ENCODE measurements at regions not wholly inside any gene's neighbourhood (a gene's known extent, or its start where the extent isn't known, plus 50 kb on each side); places are given as distances from the start of the nearest gene placed in this dataset.
"Not testable (repeated sequence)": the region's sequence is repeated elsewhere in the genome, so short reads cannot be mapped to it uniquely, and the experiment has no call there.

DNA sequence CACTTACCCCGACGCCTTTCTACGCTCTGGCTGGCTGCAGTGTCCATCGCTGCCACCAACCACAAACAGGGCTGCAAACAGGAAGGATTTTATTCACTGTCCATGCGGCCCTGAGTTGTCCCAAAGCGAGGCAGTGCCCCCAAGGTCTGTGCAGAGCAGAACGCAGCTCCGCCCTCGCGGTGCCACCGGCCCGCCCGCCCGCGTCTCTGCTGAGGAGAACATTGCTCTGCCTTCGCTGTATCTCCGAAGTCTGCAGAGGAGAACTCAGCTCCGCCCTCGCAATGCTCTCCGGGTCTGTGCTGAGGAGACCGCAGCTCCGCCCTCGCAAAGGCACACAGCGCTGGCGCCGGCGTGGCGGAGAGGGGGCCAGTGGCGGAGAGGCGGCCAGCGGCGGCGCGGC is 645.1 kb downstream of the FAM72C start:
- DNase-seq, result peak in 1 of 5 donors; percentile 48
- CTCF ChIA-PET, result not testable (repeated sequence)

DNA sequence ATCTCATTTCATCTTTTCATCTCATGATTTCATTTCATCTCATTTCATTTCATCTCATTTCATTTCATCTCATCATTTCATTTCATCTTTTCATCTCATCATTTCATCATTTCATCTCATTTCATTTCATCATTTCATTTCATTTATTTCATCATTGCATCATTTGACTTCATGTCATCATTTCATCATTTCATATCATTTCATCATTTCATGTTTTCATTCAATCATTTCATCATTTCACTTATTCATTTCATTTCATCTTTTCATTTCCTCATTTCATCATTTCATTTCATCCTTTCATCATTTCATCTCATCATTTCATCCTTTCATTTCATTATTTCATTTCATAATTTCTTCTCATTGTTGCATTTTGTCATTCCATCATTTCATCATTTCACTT is 660.6 kb downstream of the FAM72C start:
- H3K4me3 Mint-ChIP-seq; H3K36me3 ChIP-seq (ENCODE audit: insufficient read depth, low read length); H3K27ac ChIP-seq (ENCODE audit: low read depth, low read length); CTCF ChIA-PET; POLR2A ChIA-PET; H3K9me3 ChIP-seq (ENCODE audit: low read length); H3K27me3 Mint-ChIP-seq; DNase-seq; H3K4me1 Mint-ChIP-seq; H3K36me3 Mint-ChIP-seq; H3K4me1 ChIP-seq (ENCODE audit: insufficient read depth, low read length); H3K27me3 ChIP-seq (ENCODE audit: insufficient read depth, low read length, poor library complexity, severe bottlenecking); H3K4me3 ChIP-seq (ENCODE audit: low read length): not testable (repeated sequence)
- Mint-ChIP-seq H3K9me3 (peaks cover 6 to 13% (median 10%) of the 10 kb centered on the region in 5 donors), H3K27ac (peak overlapping the region in 1 of 8 donors; percentile 39)

More for the DNA sequence above, 645.1 kb downstream of the FAM72C start:
- H3K4me1 ChIP-seq (ENCODE audit: insufficient read depth, low read length); H3K9me3 Mint-ChIP-seq; H3K27ac ChIP-seq (ENCODE audit: low read depth, low read length); H3K4me3 Mint-ChIP-seq; H3K27me3 ChIP-seq (ENCODE audit: insufficient read depth, low read length, poor library complexity, severe bottlenecking); H3K27ac Mint-ChIP-seq; H3K4me1 Mint-ChIP-seq; POLR2A ChIA-PET; H3K36me3 ChIP-seq (ENCODE audit: insufficient read depth, low read length); H3K4me3 ChIP-seq (ENCODE audit: low read length); H3K36me3 Mint-ChIP-seq; H3K9me3 ChIP-seq (ENCODE audit: low read length); H3K27me3 Mint-ChIP-seq: not testable (repeated sequence)
